ENCODE measurements at regions not wholly inside any gene's neighbourhood (a gene's known extent, or its start where the extent isn't known, plus 50 kb on each side); places are given as distances from the start of the nearest gene placed in this dataset.

GRCh38 chr10:36669615-36670352, 455.6 kb upstream of the ANKRD30A start:
- TF ChIP-seq CTCF (IDR thresholded peaks at IDR 0.05) = no peak
- no peak for TF ChIP-seq POLR2A (IDR thresholded peaks at IDR 0.05)

All from right lobe of liver (tissue), 4 donors.